ENCODE measurements at regions not wholly inside any gene's neighbourhood (a gene's known extent, or its start where the extent isn't known, plus 50 kb on each side); places are given as distances from the start of the nearest gene placed in this dataset.

GRCh38 chr10:61850376-61850775 is 51.1 kb upstream of the ARID5B start:
- H3K9ac ChIP-seq: no peak overlapping the region
- DNase-seq (ENCODE audit: low spot score): no peak
- Mint-ChIP-seq H3K4me3 (no peak overlapping the region), H3K27me3 (ENCODE audit: insufficient read depth, low read depth) (peaks cover 2% of the 10 kb centered on the region), H3K9me3 (no peaks in the 10 kb centered on the region), H3K27ac (no peak overlapping the region), H3K4me1 (peaks cover 10% of the 10 kb centered on the region), H3K36me3 (no peaks in the 10 kb centered on the region)
- no peak overlapping the region for H2AFZ ChIP-seq (replicated peaks)
- H3K27me3 ChIP-seq: no peaks in the 10 kb centered on the region
- peaks cover 5% of the 10 kb centered on the region for H3K4me1 ChIP-seq
- no peaks in the 10 kb centered on the region for H3F3A ChIP-seq (ENCODE audit: low read depth)
- no peak overlapping the region for H3K4me3 ChIP-seq
- TF ChIP-seq EZH2phosphoT487 (IDR thresholded peaks at IDR 0.05) (no peak), CTCF (IDR thresholded peaks at IDR 0.05) (no peak), EZH2 (IDR thresholded peaks at IDR 0.05) (no peak)
- no peak overlapping the region for H3K4me2 ChIP-seq
- no peaks in the 10 kb centered on the region for H3K79me2 ChIP-seq (ENCODE audit: low read depth)
- no peaks in the 10 kb centered on the region for H3K9me3 ChIP-seq (ENCODE audit: low read depth)
- no peak overlapping the region for H3K27ac ChIP-seq
- H4K20me1 ChIP-seq (ENCODE audit: low read depth): no peaks in the 10 kb centered on the region
- no peaks in the 10 kb centered on the region for H3K36me3 ChIP-seq

Measured in neural progenitor cell (in vitro differentiated cells).